GM13977 (cell line): ENCODE measurements at regions not wholly inside any gene's neighbourhood (a gene's known extent, or its start where the extent isn't known, plus 50 kb on each side); places are given as distances from the start of the nearest gene placed in this dataset.

ENCODE experiments used
- DNase-seq: peaks from one replicate; pipeline ENCODE4 v3.0.0; 2012; ENCODE audit warnings: low spot score
- CTCF ChIP-seq: IDR thresholded peaks from 2 replicates; pipeline ENCODE4 v1.5.1; 2012; ENCODE audit warnings: mild to moderate bottlenecking, control low read depth; ENCODE audit not compliant: insufficient read depth; ENCODE audit errors: extremely low read depth, missing control alignments
- in situ Hi-C: fragments of 300-500 bp; cut with MboI; formaldehyde crosslinking; loops from one replicate; pipeline ENCODE4 v1.12.0; 2022; ENCODE audit warnings: low sequenced_read_pairs, low pct_unique_long_range_greater_than_20kb, mixed read lengths, inconsistent platforms; ENCODE audit not compliant: unreplicated experiment

GRCh38 chr12:25691865-25692114 lies 138.7 kb upstream of the LMNTD1 start:
- no peak for TF ChIP-seq CTCF
- no peak for DNase-seq
- in situ Hi-C loops, result no loop called here

DNA sequence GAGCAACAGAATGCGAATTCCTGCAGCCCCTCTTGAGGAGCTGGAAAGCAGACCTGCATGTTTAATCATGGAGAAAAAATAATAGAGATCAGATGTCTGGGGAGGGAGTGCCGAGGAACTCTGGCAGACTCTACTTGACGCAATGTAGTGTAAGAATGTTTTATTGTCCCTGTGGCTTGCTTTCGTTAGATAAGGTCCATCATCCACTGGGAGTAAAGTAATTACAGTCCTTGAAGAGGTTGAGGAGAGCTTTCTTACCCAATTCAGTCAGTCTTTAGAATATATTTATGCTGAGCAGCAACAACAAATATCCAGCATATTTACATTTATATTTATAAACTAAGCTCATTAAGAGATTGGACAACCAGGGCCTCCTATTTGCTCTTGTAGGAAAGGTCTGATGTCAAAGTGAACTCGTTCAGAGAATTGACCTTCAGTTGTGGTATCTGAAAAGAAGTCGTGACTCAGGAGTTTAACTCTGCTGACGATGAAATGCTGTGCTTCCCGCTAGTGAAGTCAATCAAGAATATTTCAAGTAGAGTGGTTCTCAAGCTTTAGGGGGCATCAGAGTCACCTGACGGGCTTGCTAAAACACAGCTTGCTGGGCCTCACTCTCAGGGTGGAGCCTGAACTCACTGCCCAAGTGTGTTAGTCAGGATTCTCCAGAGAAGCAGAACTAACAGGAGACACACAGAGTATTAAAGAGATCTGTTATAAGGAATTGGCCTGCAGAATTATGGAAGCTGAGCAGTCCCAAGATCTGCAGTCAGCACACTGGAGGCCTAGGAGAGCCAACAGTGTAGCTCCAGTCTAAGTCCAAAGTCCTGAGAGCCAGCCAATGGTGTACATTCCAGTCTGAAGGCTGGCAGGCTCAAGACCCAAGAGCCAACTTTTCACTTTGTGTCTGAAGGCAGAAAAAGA lies 139.3 kb upstream of the LMNTD1 start:
- no peak for TF ChIP-seq CTCF
- in situ Hi-C loops, result no loop called here
- no peak for DNase-seq

- no peak for DNase-seq
- in situ Hi-C loops, result no loop called here
- TF ChIP-seq CTCF, result no peak
Observed at GRCh38 chr12:25694072-25694471, 141.0 kb upstream of the LMNTD1 start.

DNA sequence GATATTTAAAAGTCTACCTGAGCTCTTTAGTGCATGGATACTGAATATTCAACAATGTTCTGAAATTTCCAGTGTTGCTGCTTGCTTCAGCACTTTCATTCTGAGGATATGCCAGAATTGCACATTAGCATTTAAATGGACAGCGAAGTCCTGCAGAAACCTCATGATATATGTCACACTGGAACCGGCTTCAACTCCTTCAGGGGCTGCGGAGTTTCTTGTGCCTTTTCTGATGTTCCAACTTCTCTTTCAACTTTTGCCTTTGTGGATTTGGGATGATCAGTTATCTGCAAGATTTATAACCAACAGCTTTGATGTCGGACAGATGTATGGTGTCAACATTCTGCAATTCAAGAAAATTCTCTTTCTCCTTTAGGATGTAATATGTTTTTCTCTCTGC lies 142.5 kb upstream of the LMNTD1 start:
- in situ Hi-C loops, result no loop called here
- no peak for DNase-seq

DNA sequence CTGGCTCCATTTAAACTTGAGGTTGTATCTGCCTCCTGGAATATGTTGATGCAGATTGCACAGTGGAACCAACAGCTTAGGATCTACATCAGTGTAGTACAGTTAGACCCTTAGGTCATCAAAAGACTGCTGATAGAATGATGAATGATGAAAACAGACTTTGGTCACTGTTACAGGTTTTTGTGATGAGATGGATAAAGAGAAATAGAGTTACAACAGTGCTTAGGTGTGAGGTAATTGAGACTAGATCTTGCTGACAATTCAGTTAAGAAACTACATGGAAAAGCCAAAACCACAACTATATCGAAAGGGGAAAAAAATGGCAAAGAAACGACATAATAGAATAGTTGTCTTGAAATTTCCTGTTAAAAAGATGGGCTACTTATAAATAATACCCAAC lies 145.7 kb upstream of the LMNTD1 start:
- TF ChIP-seq CTCF, result no peak
- in situ Hi-C loops, result no loop called here
- no peak for DNase-seq

More for the DNA sequence above, 142.5 kb upstream of the LMNTD1 start:
- no peak for TF ChIP-seq CTCF

DNA sequence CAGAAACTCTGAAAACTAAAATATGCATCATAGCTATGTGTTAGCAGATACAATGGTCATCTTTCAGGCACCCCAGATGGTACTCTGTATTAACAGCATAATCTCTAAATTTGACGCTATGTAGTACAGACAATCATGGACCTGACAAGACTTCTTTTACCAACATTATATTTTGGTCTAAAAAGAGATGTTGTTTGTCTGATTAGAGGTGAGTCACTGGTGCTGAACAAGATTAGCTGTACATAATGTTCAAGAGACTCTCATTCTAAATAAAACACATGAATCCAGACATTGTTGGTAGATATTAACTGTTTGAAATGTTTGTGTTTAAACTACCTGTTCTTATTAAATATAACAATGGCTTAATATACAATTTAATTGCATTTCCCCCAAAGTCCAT lies 146.4 kb upstream of the LMNTD1 start:
- no peak for TF ChIP-seq CTCF
- in situ Hi-C loops, result no loop called here
- DNase-seq, result no peak
